ENCODE measurements at regions not wholly inside any gene's neighbourhood (a gene's known extent, or its start where the extent isn't known, plus 50 kb on each side); places are given as distances from the start of the nearest gene placed in this dataset.

DNA sequence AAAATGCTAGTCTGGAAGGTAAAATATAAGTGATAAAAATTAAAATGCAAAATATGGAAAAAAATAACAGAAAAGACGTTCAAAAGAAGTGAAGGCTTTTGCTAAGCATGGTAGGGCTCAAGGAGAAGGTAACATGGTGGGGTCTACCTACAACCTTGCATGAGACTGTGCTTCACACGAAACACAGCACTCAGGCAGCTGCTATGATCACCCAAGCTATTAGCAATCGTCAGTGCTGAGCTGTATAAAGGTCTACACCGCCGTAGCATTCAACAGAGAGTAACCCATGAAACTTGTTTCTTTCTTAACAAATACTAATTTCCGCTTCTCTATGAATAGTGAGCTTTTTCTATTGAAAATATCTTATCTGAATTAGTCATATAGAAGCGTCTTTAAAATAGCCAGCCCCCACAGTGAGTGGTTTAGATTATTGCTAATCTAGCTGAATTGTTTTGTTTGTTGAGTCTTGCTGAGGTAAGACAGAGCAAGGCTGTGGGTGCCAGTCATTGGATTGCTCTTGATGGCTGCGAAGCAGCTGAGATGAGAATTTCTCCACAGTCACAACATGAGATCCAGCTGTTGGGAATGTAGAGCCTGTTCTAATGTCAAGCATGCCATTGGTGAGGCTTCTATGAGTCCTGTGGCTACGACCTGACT, 230.0 kb downstream of the KLF13 start:
- DNase-seq, result no peak

DNA sequence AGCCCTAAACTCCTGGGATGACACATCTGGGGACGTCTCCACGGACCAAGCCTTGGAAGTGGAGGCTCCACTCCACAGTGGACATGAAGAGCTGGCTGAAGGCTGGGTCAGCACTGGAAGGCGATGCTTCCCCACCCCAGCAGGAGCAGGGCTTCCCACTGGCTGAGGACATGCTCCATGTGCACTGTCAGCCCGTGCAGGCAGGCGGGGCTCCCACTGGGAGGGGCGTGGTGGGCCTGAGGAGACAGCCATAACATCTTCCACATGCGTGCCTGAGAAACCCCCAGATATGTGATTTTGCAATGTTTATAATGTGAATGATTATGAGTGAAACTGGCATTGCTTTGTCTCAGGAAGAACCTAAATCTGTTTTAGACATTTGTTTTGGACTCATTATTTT, 231.3 kb downstream of the KLF13 start:
- DNase-seq, result no peak

DNA sequence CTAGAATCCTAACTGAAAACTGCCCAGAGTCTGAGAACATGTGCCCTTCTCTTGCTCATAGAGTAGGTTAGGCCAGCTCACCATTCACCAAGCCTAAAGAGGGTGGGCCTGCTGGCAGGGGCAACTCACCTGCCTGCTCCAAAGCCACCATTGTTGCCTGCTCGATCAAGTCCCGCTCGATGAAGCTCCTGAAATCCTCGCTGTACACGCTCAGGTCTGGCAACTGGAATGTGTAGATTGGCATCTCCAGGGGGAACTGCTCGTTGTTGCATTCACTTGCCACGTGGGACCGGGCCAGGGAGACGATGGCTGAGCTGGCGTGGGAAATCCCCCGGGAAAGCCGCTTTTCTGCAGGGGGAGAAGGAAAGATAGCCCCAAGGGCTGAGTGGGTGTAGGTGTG, 232.2 kb downstream of the KLF13 start:
- DNase-seq, result no peak

DNA sequence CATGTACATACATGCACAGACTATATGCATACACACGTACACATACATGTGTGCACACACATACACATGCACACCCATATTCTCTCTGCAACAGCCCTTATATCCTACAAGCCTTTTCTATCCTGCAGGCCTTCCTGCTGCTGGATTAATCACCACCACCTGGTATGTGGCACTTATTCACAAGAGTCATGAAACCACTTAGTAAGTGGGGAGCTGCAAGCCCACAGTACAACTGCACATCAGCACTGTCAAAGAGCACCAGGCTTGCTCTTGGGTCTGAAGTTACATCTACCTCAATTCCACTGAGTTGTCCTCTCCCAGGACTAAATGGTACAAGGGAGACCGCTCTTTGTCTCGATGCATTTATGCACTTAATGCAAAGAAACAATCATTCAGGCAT, 233.2 kb downstream of the KLF13 start:
- no peak for DNase-seq

DNA sequence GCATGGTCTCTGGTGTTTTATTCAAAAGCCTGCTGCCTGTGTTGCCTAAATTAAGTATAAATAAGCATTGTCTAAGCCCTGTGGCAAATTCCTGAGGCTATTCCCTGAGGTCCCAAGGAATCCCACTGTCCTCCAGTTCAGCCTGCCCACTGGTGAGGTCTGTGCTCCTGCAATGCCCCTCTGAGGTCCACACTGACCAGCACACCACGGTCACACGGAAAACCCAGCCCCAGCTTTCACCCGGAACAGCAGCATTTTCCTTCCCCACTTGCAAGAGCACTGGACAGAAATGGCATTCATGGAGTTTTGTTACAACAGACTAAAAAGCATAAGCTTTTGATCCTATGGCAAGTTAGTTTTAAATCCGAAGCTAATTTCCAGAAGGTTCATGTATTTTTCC, 234.0 kb downstream of the KLF13 start:
- DNase-seq, result no peak

DNA sequence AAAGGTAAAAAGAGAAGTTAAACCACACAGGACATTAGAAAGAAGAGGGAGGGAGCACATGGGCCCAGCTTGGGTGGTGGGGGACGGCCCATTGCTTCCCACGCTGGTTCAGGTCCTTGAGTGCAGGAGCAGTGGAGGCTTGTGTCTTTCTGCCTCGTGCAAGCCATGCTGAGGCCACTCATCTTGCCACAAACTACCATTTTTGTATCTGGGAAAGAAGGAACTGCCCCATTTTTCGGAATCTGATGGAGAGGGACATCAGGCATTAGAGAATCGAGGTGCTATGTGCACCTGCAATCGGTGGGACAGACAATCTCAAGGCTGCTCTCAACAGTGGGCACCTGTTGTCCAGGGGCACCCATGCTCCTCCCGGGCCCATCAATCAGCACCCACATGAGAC, 234.5 kb downstream of the KLF13 start:
- no peak for DNase-seq

DNA sequence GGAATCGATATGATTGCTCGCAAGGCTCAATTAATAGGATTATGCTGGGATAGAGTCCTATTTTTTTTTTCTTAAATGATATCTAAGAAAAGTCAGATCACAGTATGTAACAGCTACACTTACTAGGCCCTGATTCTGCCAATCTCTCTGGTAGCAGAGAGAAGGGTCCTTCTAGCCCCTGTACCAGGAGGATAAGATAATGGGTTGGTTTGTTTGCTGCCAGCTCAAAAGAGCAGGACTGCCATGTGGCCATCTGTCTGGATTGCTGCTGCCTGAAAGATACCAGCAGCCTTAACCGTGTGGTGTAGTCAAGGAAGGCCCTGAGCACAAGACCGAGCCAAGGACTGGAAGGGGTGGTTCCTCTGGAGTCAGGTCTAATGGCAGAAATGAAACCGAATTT, 236.4 kb downstream of the KLF13 start:
- DNase-seq, result peak in 1 of 14 donors; percentile 12

DNA sequence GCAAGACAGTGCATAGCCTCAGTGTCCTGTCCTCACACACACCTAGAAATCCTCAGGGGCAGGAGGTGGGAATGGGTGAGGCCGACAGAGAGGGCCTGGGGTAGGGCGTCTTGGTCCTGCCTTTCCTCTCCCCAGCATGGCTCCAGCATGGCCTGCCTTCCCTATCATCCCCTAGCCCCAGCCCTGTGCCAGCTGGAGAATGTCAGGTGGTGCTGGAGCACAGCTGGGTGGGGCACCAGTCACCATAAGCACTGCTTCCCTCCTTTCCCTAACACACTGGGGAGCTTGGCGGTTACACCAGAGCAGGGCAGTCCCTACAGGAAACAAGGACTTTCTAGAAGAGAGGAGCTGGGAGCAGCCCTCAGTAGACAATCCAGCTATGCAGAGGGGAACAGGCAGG, 236.8 kb downstream of the KLF13 start:
- no peak for DNase-seq

DNA sequence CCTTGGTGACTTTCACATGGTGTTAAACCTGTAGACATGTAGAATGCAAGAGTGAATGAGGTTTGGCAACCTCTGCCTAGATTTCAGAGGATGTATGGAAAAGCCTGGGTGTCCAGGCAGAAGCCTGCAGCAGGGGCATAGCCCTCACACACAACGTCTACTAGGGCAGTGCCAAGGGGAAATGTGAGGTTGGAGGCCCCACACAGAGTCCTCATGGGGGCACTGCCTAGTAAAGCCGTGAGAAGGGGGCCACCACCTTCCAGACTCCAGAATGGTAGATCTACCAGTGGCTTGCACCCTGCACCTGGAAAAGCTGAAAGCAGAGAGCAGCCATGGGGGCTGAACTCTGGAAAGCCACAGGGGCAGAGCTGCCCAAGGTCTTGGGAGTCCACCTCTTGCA, 241.2 kb downstream of the KLF13 start:
- DNase-seq, result no peak

DNA sequence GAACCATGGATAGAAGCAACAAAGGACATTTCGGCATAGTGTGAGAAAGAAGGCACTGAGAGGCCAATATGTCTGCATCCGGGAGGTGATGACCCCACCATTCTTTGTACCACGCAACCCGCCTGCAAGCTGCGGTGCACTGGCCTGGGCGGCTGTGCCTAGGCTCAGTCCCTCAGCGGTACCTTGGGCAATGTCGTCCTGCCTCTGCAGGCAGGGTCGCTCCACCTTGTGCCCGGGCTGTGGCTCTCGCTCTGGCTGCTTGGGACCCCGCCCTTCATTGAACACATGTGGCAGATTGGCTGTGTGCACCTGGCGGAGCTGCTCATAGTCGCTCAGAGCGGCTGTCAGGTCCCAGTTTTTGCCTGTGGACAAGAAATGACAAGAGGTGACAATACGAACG, 243.2 kb downstream of the KLF13 start:
- no peak for DNase-seq

DNA sequence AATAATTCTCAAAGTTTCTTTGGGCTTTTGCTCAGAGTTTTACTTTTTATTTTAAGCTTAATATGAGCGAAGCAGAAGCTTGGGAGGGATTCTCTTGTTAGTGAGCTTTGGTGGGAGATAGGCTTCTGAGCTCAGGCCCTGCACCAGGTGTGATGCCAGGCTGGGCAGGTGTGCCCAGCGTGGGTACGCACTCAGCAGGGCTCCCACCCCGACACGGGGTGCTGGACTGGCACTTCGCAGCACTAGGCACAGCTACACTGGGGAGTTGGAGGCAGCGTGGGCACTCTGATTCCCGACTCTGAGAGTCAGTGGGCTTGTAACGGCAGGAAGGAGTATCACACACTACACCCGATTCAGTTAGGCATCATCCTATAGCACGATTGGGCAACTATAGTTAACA, 244.0 kb downstream of the KLF13 start:
- no peak for DNase-seq

DNA sequence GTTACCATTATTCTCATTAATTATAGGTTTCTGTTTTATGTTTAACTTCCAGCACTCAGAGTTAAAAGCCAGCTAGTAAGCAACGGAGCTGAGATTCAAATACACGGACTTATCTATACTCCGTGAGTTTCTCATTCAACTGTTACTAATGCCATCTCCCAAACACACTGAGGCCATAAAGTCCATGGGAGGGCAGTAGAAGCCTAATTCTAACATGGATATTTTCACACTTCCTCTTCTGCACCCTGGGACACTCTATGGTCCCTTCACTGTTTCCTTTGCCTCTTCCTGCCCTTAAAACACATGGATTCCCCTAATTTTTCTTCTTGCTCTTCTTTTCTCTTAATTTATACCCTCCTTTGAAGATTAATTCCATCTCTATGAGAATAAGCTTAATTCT, 245.0 kb downstream of the KLF13 start:
- no peak for DNase-seq

DNA sequence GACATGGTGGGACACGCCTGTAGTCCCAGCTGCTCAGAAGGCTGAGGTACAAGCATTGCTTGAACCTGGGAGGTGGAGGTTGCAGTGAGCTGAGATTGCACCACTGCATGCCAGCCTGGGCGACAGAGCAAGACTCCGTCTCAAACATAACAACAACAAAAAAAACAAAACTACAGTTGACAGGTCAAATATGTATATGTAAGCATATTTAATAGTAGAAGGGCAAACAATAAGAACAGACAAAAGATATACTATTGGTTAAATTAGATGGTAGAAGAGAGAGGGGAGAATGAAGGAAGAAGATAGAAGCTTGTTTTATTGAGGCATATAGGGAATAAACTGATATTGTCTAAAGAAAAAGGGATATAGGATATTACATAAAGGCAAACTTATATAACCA, 247.1 kb downstream of the KLF13 start:
- no peak for DNase-seq

DNA sequence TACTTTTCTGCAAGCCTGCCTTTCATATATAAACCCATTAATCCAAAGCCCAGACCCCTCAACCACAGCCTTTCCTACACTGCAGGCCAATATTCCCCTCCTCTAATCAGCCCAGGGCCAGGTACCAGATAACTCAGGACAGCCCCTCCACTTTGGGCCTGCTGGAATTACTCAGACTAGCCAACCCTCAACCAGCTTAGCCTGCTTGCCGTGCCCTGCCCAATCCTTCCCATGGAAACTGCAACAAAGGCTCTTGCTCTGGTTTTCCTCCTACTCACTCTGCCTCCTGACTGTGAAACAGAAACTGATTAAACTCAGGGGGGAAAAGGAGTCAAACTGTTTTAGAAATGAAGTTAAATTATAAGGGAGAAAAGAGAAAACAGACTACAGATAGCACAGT, 248.1 kb downstream of the KLF13 start:
- DNase-seq, result peak in 1 of 14 donors; percentile 19

DNA sequence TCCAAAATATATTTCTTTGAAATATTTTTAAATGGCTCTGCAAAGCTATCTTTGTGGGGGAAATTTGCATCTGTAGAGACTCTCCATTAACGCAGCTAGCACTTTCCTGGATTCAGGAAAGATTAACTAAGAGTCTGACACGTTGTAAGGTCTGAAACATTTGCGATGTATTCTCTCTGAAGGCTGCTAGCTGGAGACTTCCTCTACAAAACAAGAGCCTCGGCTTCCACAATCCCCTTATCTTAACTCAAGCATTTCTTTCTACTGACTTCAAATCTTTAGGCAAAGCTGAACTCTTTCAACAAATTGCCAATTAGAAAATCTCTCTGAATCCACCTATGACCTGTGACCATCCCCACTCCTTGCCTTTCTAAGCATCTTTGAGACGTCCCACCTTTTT, 250.5 kb downstream of the KLF13 start:
- DNase-seq, result no peak

DNA sequence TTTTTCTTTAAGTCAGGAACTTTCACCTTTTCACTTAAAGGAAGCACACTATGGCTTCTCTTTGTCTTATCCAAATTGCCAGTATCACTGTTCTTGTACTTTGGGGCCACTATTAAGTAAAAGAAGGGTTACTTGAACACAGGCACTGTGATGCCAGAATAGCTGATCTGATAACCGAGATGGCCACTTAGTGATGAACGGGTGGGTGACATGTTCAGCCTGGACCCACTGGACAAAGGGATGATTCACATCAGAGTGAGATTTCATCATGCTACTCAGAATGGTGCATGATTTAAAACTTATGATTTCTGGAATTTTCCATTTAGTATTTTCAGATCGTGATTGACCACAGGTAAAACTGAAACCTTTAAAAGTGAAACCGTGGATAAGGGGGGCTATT, 252.6 kb downstream of the KLF13 start:
- DNase-seq, result no peak

DNA sequence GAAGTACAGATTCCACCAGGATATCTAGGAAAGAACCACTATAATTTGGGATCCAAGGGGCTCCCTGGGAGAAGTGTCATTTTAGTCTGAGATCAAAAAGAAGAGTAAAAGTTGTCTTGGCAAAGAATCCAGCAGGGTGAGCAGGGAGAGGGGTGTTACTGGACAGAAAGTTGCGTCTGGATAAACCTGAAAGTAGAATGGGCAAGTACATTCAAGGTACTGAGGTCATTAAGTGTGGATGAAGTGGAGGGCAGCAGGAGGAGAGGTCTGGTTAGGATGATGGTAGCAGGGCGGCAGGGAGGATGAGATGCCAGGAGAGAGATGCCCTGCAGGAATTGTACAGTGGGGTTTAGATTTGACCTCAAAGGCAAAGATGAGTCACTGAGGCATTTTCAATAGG, 253.3 kb downstream of the KLF13 start:
- DNase-seq, result no peak

DNA sequence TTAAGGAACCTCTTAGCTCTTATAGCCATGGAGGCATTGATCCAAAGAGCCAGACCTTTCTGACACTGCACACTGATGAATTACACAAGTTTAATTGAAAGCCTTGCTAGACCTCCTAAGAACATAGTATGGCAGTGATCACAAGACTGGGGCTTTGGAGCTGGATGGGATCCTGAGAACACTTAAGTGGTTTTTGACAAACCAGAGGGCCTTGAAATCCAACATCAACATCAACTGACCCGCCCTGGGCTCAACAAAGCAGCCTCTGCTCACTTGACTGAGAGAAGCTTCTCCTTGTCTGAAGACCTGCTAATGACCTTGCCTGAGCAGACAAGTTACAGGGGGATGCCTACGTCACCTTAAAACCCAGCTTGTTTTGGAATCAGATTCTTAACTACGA, 257.6 kb downstream of the KLF13 start:
- DNase-seq, result no peak

DNA sequence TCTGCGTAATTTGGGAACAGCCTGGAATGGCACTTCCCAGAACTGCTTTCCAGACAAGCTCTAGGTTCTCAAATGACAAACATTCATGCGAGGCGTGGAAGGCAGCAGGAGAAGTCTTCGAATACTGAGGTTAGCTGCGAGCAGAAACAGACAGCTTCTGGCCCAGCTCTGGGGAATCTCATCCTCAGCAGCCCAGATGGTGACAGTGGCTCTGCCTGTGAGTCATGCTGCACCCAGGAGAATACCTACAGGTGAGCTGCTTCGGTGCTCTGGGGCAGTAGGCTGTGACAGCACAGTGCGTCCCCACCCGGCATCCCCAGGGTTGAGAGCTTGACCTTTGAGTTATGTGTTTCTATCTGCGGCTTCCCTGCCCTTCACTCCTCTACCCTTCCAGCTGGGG, 258.6 kb downstream of the KLF13 start:
- no peak for DNase-seq

DNA sequence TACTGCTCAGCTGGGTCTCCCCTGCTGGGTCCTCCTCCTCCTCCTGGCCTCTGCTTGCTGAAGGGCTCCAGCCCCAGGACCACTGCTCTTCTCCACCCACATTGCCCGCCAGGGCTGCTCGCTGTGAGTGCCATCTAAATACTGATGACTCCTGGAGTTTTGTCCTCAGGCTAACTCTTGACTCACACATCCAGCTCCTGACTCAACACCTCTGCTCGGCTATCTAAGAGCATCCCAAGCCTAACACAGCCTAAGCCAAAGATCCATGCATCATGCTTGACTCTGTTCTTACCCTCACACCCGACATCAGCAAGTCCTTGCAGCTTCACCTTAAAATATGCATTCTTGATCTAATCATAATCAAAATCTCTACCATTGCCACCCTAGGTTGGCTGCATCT, 260.2 kb downstream of the KLF13 start:
- no peak for DNase-seq

DNA sequence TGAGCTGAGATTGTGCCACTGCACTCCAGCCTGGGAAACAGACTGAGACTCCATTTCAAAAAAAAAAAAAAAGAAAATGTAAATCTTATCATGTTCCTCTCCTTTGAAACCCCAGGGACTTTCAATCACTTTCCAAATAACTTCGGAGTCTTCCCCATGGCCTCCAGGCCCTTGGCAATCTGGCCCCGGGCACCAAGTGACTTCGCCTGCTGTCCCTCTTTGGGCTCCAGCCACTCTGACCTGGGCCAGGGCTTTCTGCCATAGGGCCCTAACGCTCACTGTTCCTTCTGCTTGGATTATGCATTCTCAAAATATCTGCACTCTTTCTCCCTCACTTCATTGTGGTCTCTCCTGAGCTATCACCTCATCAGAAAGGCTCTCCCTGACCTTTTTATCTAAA, 260.9 kb downstream of the KLF13 start:
- no peak for DNase-seq

DNA sequence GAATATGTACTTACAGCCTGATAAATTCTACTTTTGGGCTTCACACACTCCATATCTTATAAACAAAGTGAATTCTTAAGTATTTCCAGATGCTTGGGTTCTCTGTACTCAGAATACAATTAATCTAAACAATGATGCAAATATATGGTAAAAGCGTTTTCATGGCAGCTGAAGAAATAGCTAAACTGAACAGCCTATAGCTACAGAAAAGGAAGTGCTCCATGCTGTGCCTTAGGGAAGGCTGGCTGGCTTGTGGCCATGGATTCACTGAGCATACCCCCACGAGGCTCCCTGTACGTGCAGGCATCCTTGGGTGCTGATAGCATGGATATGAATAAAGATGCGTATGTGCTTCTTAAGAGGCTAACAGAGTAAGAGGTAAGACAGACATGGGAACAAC, 264.0 kb downstream of the KLF13 start:
- DNase-seq, result no peak

DNA sequence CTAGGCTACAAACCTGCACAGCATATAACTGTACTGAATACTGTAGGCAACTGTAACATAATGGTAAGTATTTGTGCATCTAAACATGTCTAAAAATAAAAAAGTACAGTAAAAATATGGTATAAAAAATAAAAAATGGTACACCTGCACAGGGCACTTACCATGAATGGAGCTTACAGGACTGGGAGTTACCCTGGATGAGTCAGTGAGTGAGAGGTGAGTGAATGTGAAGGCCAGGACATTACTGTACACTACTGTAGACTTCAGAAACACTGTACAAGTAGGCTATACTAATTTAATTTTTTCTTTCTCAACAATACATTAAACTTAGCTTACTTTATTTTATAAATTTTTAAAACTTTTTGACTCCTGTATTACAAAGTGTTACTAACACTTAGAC, 265.3 kb downstream of the KLF13 start:
- no peak for DNase-seq

DNA sequence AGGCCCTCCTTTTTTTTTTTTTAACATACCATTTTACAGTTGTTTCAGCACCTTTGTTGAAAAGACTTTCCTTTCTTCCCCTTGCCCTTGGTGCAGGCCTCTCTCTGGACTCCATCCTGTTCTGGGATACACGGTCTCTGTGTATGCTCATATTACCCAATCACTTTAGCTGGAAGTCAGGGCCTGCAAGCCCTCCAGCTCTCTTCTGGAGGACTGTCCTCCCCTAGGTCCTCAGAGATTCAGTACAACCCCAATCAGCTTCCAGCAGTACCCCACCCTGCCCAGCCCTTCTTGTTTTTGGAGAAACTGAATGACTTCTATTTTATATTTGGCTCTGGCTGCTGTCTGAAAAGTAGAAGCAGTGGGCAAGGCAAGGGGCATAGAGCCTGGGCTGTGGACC, 270.8 kb downstream of the KLF13 start:
- DNase-seq, result no peak

DNA sequence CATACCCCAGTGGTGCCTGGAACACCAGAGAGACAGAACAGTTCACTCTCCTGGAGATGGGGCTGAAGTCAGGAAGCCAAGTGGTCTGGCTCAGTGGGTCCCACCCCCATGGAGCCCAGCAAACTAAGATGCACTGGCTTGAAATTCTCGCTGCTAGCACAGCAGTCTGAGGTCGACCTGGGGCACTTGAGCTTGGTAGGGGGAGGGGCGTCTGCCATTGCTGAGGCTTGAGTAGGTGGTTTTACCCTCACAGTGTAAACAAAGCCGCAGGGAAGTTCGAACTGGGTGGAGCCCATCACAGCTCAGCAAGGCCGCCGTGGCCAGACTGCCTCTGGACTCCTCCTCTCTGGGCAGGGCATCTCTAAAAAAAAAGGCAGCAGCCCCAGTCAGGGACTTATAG, 272.0 kb downstream of the KLF13 start:
- DNase-seq, result no peak

Data from C1 segment of cervical spinal cord (tissue), 14 donors.